Thyroid gland (tissue), 4 donors: ENCODE measurements at regions not wholly inside any gene's neighbourhood (a gene's known extent, or its start where the extent isn't known, plus 50 kb on each side); places are given as distances from the start of the nearest gene placed in this dataset.

ENCODE experiments used
- DNase-seq, 2 donors: peaks; one replicate each; pipeline ENCODE4 v3.0.0-alpha.2; 2019
- H3K27ac ChIP-seq, 3 donors: fragments of 200-600 bp; sonication (generic); 1 replicate in 2 of 3; 2 replicates in 1 of 3; pipeline ENCODE4 v1.5.1; 2016 to 2019; ENCODE audit warnings: mild to moderate bottlenecking in 1 of 3, moderate library complexity in 1 of 3
- H3K27me3 ChIP-seq: fragments of 200-600 bp; sonication (generic); one replicate; pipeline ENCODE4 v1.5.1; 2019
- H3K36me3 ChIP-seq, 2 donors: fragments of 200-600 bp; sonication (generic); one replicate each; pipeline ENCODE4 v1.5.1; 2016 to 2019
- H3K4me1 ChIP-seq, 2 donors: fragments of 200-600 bp; sonication (generic); one replicate each; pipeline ENCODE4 v1.5.1; 2017 to 2019
- H3K4me3 ChIP-seq, 3 donors: fragments of 200-600 bp; sonication (generic); replicated peaks in 1 of 3; 1 replicate in 2 of 3; 2 replicates in 1 of 3; pipeline ENCODE4 v1.5.1; 2016; ENCODE audit warnings: mild to moderate bottlenecking in 1 of 3
- H3K9me3 ChIP-seq: fragments of 200-600 bp; sonication (generic); one replicate; pipeline ENCODE4 v1.5.1; 2017
- CTCF ChIP-seq, 6 experiments: fragments of 200-600 bp in 3 of 6; fragments of 450-650 bp in 3 of 6; sonication (generic) in 3 of 6; IDR thresholded peaks; one replicate each; pipeline ENCODE4 v1.5.1; 2016 to 2019; ENCODE audit warnings: antibody characterized with exemption in 6 of 6, mild to moderate bottlenecking in 2 of 6, inconsistent platforms in 1 of 6, moderate library complexity in 1 of 6
- POLR2A ChIP-seq, 2 donors: fragments of 450-650 bp; IDR thresholded peaks; one replicate each; pipeline ENCODE4 v1.6.1; 2017; ENCODE audit warnings: antibody characterized with exemption in 2 of 2, mild to moderate bottlenecking in 2 of 2, moderate library complexity in 1 of 2
- WGBS, 2 donors: methylation state at CpG; one replicate each; pipeline ENCODE4 v1.1.5; 2017; 5-methylcytosine and 5-hydroxymethylcytosine counted together
- intact Hi-C: fragments of 100-400 bp; cut with DNase I; formaldehyde crosslinking; loops from one replicate; pipeline ENCODE4 v1.15.1; 2023

GRCh38 chr11:114815176-114815575, 136.8 kb downstream of the NXPE2 start:
- no peak for TF ChIP-seq CTCF (IDR thresholded peaks at IDR 0.05)
- TF ChIP-seq POLR2A (IDR thresholded peaks at IDR 0.05): no peak

GRCh38 chr11:114815761-114816160, 137.4 kb downstream of the NXPE2 start:
- intact Hi-C loops: no loop called here
- no peak for DNase-seq

More at GRCh38 chr11:114815176-114815575, 136.8 kb downstream of the NXPE2 start:
- H3K27me3 ChIP-seq: no peaks in the 10 kb centered on the region
- no peak overlapping the region for H3K27ac ChIP-seq
- H3K4me1 ChIP-seq: no peaks in the 10 kb centered on the region
- no peak overlapping the region for H3K4me3 ChIP-seq
- H3K36me3 ChIP-seq: no peaks in the 10 kb centered on the region
- intact Hi-C loops: no loop called here
- no peaks in the 10 kb centered on the region for H3K9me3 ChIP-seq
- no peak for DNase-seq

GRCh38 chr11:114816791-114817190, 138.5 kb downstream of the NXPE2 start:
- H3K36me3 ChIP-seq: no peaks in the 10 kb centered on the region
- intact Hi-C loops: no loop called here
- no peak overlapping the region for H3K27ac ChIP-seq
- H3K4me1 ChIP-seq: no peaks in the 10 kb centered on the region
- H3K4me3 ChIP-seq: no peak overlapping the region
- 84 to 90% methylated on average over 2 of the region's 2 CpGs for WGBS, 2 donors
- no peak for TF ChIP-seq CTCF (IDR thresholded peaks at IDR 0.05)
- TF ChIP-seq POLR2A (IDR thresholded peaks at IDR 0.05): no peak
- H3K9me3 ChIP-seq: no peaks in the 10 kb centered on the region
- no peaks in the 10 kb centered on the region for H3K27me3 ChIP-seq
- DNase-seq: no peak

More at GRCh38 chr11:114815761-114816160, 137.4 kb downstream of the NXPE2 start:
- WGBS, 2 donors: 86 to 87% methylated on average over 1 of the region's 1 CpG
- Histone ChIP-seq H3K4me1 (no peaks in the 10 kb centered on the region), H3K4me3 (no peak overlapping the region), H3K36me3 (no peaks in the 10 kb centered on the region), H3K9me3 (no peaks in the 10 kb centered on the region), H3K27ac (no peak overlapping the region), H3K27me3 (no peaks in the 10 kb centered on the region)
- TF ChIP-seq CTCF (IDR thresholded peaks at IDR 0.05): no peak
- TF ChIP-seq POLR2A (IDR thresholded peaks at IDR 0.05): no peak

GRCh38 chr11:114818382-114818781, 140.1 kb downstream of the NXPE2 start:
- WGBS, 2 donors: 45 to 49% methylated on average over 6 of the region's 6 CpGs
- no peaks in the 10 kb centered on the region for H3K36me3 ChIP-seq
- no peak overlapping the region for H3K4me3 ChIP-seq
- DNase-seq: no peak
- H3K27ac ChIP-seq: no peak overlapping the region
- no peaks in the 10 kb centered on the region for H3K9me3 ChIP-seq
- H3K27me3 ChIP-seq: no peaks in the 10 kb centered on the region
- H3K4me1 ChIP-seq: no peaks in the 10 kb centered on the region
- TF ChIP-seq CTCF (IDR thresholded peaks at IDR 0.05): no peak
- TF ChIP-seq POLR2A (IDR thresholded peaks at IDR 0.05): no peak
- intact Hi-C loops: no loop called here

GRCh38 chr11:114819028-114819427, 140.7 kb downstream of the NXPE2 start:
- Histone ChIP-seq H3K27ac (no peak overlapping the region), H3K9me3 (no peaks in the 10 kb centered on the region), H3K36me3 (no peaks in the 10 kb centered on the region), H3K27me3 (no peaks in the 10 kb centered on the region), H3K4me1 (no peaks in the 10 kb centered on the region), H3K4me3 (no peak overlapping the region)
- TF ChIP-seq CTCF (IDR thresholded peaks at IDR 0.05) (no peak), POLR2A (IDR thresholded peaks at IDR 0.05) (no peak)
- WGBS, 2 donors: 75 to 78% methylated on average over 4 of the region's 4 CpGs
- no peak for DNase-seq
- intact Hi-C loops: no loop called here
